Naive thymus-derived CD4-positive, alpha-beta T cell (primary cell): ENCODE measurements at regions not wholly inside any gene's neighbourhood (a gene's known extent, or its start where the extent isn't known, plus 50 kb on each side); places are given as distances from the start of the nearest gene placed in this dataset.
"Not testable (repeated sequence)": the region's sequence is repeated elsewhere in the genome, so short reads cannot be mapped to it uniquely, and the experiment has no call there.

Source experiments
- ATAC-seq: fragments of 150-1000 bp; cut with Tn5 transposase; 2 replicates; pipeline ENCODE4 v1.10.0; 2021; ENCODE audit warnings: mild to moderate bottlenecking, moderate library complexity
- CTCF ChIA-PET: fragments of 350-600 bp; sonication (Branson Sonifier 250); formaldehyde crosslinking; loops from one replicate; lab custom pipeline; 2021; ENCODE audit warnings: antibody characterized with exemption; lab: Charles Lee
- POLR2A ChIA-PET: fragments of 350-600 bp; sonication (Branson Sonifier 250); formaldehyde crosslinking; loops from one replicate; lab custom pipeline; 2021; ENCODE audit warnings: antibody characterized with exemption, inconsistent platforms; lab: Charles Lee
- DNase-seq, 9 donors: peaks; one replicate each; pipeline versions ENCODE4 v3.0.0 to v3.0.0-alpha.2; 2020 to 2022; ENCODE audit warnings: mixed read lengths in 1 of 9
- H3K27ac ChIP-seq: one replicate; pipeline ENCODE4 v1.7.0; 2013; ENCODE audit warnings: mild to moderate bottlenecking, low read depth, low read length, moderate library complexity
- H3K27me3 ChIP-seq, 2 donors: one replicate each; pipeline ENCODE4 v1.7.0; 2013; ENCODE audit warnings: low read length in 2 of 2, mild to moderate bottlenecking in 2 of 2, moderate library complexity in 2 of 2; ENCODE audit not compliant: control insufficient read depth in 2 of 2, insufficient read depth in 2 of 2
- H3K36me3 ChIP-seq, 3 experiments: 1 replicate in 2 of 3; 2 replicates in 1 of 3; pipeline ENCODE4 v1.7.0; 2013; ENCODE audit warnings: low read length in 3 of 3, mild to moderate bottlenecking in 3 of 3, moderate library complexity in 1 of 3; ENCODE audit not compliant: insufficient read depth in 3 of 3, control insufficient read depth in 2 of 3
- H3K4me1 ChIP-seq, 2 donors: one replicate each; pipeline ENCODE4 v1.7.0; 2013; ENCODE audit warnings: low read length in 2 of 2, mild to moderate bottlenecking in 2 of 2, moderate library complexity in 1 of 2; ENCODE audit not compliant: control insufficient read depth in 2 of 2, insufficient read depth in 2 of 2
- H3K4me3 ChIP-seq: 2 replicates; pipeline ENCODE4 v1.7.0; 2013; ENCODE audit warnings: mild to moderate bottlenecking, low read length
- H3K9me3 ChIP-seq, 3 experiments: 1 replicate in 2 of 3; 2 replicates in 1 of 3; pipeline ENCODE4 v1.7.0; 2013; ENCODE audit warnings: low read length in 3 of 3; ENCODE audit not compliant: control insufficient read depth in 2 of 3
- H3K27ac Mint-ChIP-seq, 9 donors: one replicate each; pipeline ENCODE4 v1.8.0; 2020 to 2022; ENCODE audit warnings: mixed read lengths in 9 of 9, mild to moderate bottlenecking in 8 of 9, moderate library complexity in 5 of 9, inconsistent platforms in 2 of 9
- H3K27me3 Mint-ChIP-seq, 5 donors: one replicate each; pipeline ENCODE4 v1.8.0; 2021 to 2022; ENCODE audit warnings: mixed read lengths in 5 of 5, mild to moderate bottlenecking in 1 of 5
- H3K36me3 Mint-ChIP-seq, 5 donors: one replicate each; pipeline ENCODE4 v1.8.0; 2020 to 2022; ENCODE audit warnings: mixed read lengths in 5 of 5, mild to moderate bottlenecking in 3 of 5, inconsistent platforms in 1 of 5
- H3K4me1 Mint-ChIP-seq, 7 donors: one replicate each; pipeline ENCODE4 v1.8.0; 2020 to 2022; ENCODE audit warnings: mixed read lengths in 7 of 7, mild to moderate bottlenecking in 3 of 7, inconsistent platforms in 1 of 7
- H3K4me3 Mint-ChIP-seq, 10 donors: one replicate each; pipeline ENCODE4 v1.8.0; 2020 to 2022; ENCODE audit warnings: mild to moderate bottlenecking in 10 of 10, mixed read lengths in 10 of 10, moderate library complexity in 6 of 10, inconsistent platforms in 2 of 10
- H3K9me3 Mint-ChIP-seq, 11 donors: one replicate each; pipeline ENCODE4 v1.8.0; 2020 to 2022; ENCODE audit warnings: mixed read lengths in 11 of 11, mild to moderate bottlenecking in 4 of 11, inconsistent platforms in 1 of 11, moderate library complexity in 1 of 11
- intact Hi-C, 2 donors: fragments of 100-400 bp; cut with micrococcal nuclease; formaldehyde crosslinking; loops; one replicate each; pipeline ENCODE4 v1.15.1; 2023

GRCh38 chr6:57860481-57861315 lies 543.3 kb downstream of the PRIM2 start:
- H3K27me3 ChIP-seq, H3K4me1 ChIP-seq, H3K4me3 ChIP-seq, H3K36me3 ChIP-seq, H3K9me3 ChIP-seq, intact Hi-C loops, H3K4me3 Mint-ChIP-seq, CTCF ChIA-PET, ATAC-seq, H3K27ac ChIP-seq, H3K36me3 Mint-ChIP-seq, H3K9me3 Mint-ChIP-seq, DNase-seq, H3K27ac Mint-ChIP-seq, H3K4me1 Mint-ChIP-seq, POLR2A ChIA-PET: not testable (repeated sequence)
- peaks cover 0 to 17% (median 4%) of the 10 kb centered on the region in 5 donors for H3K27me3 Mint-ChIP-seq

GRCh38 chr6:57870083-57870482 lies 552.7 kb downstream of the PRIM2 start:
- H3K9me3 ChIP-seq, H3K4me1 Mint-ChIP-seq, DNase-seq, intact Hi-C loops, H3K36me3 ChIP-seq, ATAC-seq, H3K4me3 Mint-ChIP-seq, H3K27me3 ChIP-seq, H3K36me3 Mint-ChIP-seq, POLR2A ChIA-PET, H3K27ac ChIP-seq, H3K4me3 ChIP-seq, H3K27me3 Mint-ChIP-seq, H3K27ac Mint-ChIP-seq, H3K4me1 ChIP-seq, CTCF ChIA-PET: not testable (repeated sequence)
- peaks cover 0 to 15% (median 0%) of the 10 kb centered on the region in 11 donors for H3K9me3 Mint-ChIP-seq

GRCh38 chr6:57873424-57873823 lies 556.0 kb downstream of the PRIM2 start:
- not testable (repeated sequence) for H3K36me3 Mint-ChIP-seq, H3K27ac Mint-ChIP-seq, DNase-seq

GRCh38 chr6:57876659-57877058 lies 559.2 kb downstream of the PRIM2 start:
- H3K9me3 Mint-ChIP-seq: peaks cover 0 to 13% (median 0%) of the 10 kb centered on the region in 11 donors
- intact Hi-C loops, H3K4me1 ChIP-seq, H3K4me3 ChIP-seq, H3K27ac ChIP-seq, H3K36me3 ChIP-seq, POLR2A ChIA-PET, H3K27me3 Mint-ChIP-seq, H3K27me3 ChIP-seq, H3K4me1 Mint-ChIP-seq, CTCF ChIA-PET, H3K9me3 ChIP-seq, ATAC-seq, H3K36me3 Mint-ChIP-seq, H3K27ac Mint-ChIP-seq, DNase-seq, H3K4me3 Mint-ChIP-seq: not testable (repeated sequence)

More at GRCh38 chr6:57873424-57873823, 556.0 kb downstream of the PRIM2 start:
- H3K4me1 ChIP-seq, ATAC-seq, CTCF ChIA-PET, H3K27me3 ChIP-seq, H3K4me1 Mint-ChIP-seq, H3K4me3 Mint-ChIP-seq, H3K27me3 Mint-ChIP-seq, intact Hi-C loops, H3K27ac ChIP-seq, H3K36me3 ChIP-seq, H3K9me3 ChIP-seq, H3K4me3 ChIP-seq, POLR2A ChIA-PET: not testable (repeated sequence)
- peaks cover 0 to 15% (median 0%) of the 10 kb centered on the region in 11 donors for H3K9me3 Mint-ChIP-seq

- H3K9me3 ChIP-seq, H3K9me3 Mint-ChIP-seq, H3K4me3 ChIP-seq, CTCF ChIA-PET, DNase-seq, H3K36me3 Mint-ChIP-seq, H3K27ac Mint-ChIP-seq, H3K4me1 Mint-ChIP-seq, H3K4me3 Mint-ChIP-seq, POLR2A ChIA-PET, ATAC-seq, intact Hi-C loops, H3K4me1 ChIP-seq, H3K27me3 Mint-ChIP-seq, H3K36me3 ChIP-seq, H3K27ac ChIP-seq, H3K27me3 ChIP-seq: not testable (repeated sequence)
These were observed 560.3 kb downstream of the PRIM2 start for GRCh38 chr6:57877729-57878128.

GRCh38 chr6:57878792-57879191 lies 561.4 kb downstream of the PRIM2 start:
- DNase-seq, POLR2A ChIA-PET, H3K4me3 ChIP-seq, H3K4me3 Mint-ChIP-seq, H3K4me1 Mint-ChIP-seq, ATAC-seq, H3K36me3 ChIP-seq, H3K9me3 Mint-ChIP-seq, H3K4me1 ChIP-seq, H3K36me3 Mint-ChIP-seq, H3K9me3 ChIP-seq, H3K27ac Mint-ChIP-seq, CTCF ChIA-PET, intact Hi-C loops, H3K27me3 ChIP-seq, H3K27ac ChIP-seq, H3K27me3 Mint-ChIP-seq: not testable (repeated sequence)

- H3K4me1 Mint-ChIP-seq, H3K4me3 ChIP-seq, H3K4me3 Mint-ChIP-seq, H3K36me3 ChIP-seq, H3K9me3 Mint-ChIP-seq, CTCF ChIA-PET, intact Hi-C loops, H3K27ac Mint-ChIP-seq, H3K27ac ChIP-seq, POLR2A ChIA-PET, DNase-seq, H3K27me3 ChIP-seq, H3K27me3 Mint-ChIP-seq, H3K4me1 ChIP-seq, ATAC-seq, H3K36me3 Mint-ChIP-seq, H3K9me3 ChIP-seq: not testable (repeated sequence)
These were observed 581.4 kb downstream of the PRIM2 start for GRCh38 chr6:57898850-57899249.
